ENCODE measurements at regions not wholly inside any gene's neighbourhood (a gene's known extent, or its start where the extent isn't known, plus 50 kb on each side); places are given as distances from the start of the nearest gene placed in this dataset.

DNA sequence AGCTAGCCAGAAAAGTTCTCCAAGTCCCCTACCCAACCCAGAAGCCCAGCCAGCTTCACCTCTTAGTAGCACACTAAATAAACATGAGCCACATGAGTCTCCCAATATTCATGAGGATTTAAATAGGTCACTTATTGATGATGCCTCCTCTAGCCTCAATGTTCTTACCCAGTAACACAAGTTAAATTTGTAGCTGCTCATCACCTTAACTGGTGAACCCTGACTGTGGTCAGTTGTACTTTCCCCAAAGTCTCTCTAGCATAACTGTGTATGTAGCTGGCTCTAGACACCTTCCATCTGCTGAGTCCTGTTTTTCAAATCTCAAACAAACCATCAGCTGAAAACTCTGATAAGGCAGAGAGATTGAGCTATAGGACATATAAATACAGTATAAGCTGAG is 100.3 kb upstream of the ELAVL2 start:
- in situ Hi-C loops (cut with HindIII; ENCODE audit: extremely low pct_ligation_motif_present, low pct_unique_long_range_greater_than_20kb) (no loop called here), intact Hi-C loops (cut with micrococcal nuclease; ENCODE audit: unreplicated experiment) (no loop called here)
- H3K9ac ChIP-seq (ENCODE audit: insufficient read depth, low read depth, low read length), result no peak overlapping the region
- no peaks in the 10 kb centered on the region for H3K27me3 ChIP-seq (ENCODE audit: control insufficient read depth in 1 of 2, insufficient read depth in 2 of 2, low read length in 2 of 2)
- ChIA-PET CTCF (ENCODE audit: low intra/inter-chr PET ratio, low total read pairs) (no interaction called here), POLR2A (no interaction called here)
- H3K27ac ChIP-seq (ENCODE audit: extremely low read length, insufficient read depth, low read length), result no peak overlapping the region
- no peak for DNase-seq (ENCODE audit: low spot score)
- no peaks in the 10 kb centered on the region for H4K20me1 ChIP-seq (ENCODE audit: insufficient read depth, low read length)
- FAIRE-seq, result no peak
- no peak overlapping the region for H3K4me3 ChIP-seq (replicated peaks in 1 of 3; ENCODE audit: insufficient read depth in 1 of 3, low read depth in 2 of 3, low read length in 3 of 3)
- TF ChIP-seq SMARCC2 (IDR thresholded peaks at IDR 0.05), result no peak
- TF ChIP-seq HOXD1 (CRISPR knock-in tag; IDR thresholded peaks at IDR 0.05), result no peak
- no peak for TF ChIP-seq ZNF431 (CRISPR knock-in tag; IDR thresholded peaks at IDR 0.05; ENCODE audit: borderline replicate concordance, low read depth)
- TF ChIP-seq GZF1 (CRISPR knock-in tag; IDR thresholded peaks at IDR 0.05), result no peak
- TF ChIP-seq GLI4 (CRISPR knock-in tag; IDR thresholded peaks at IDR 0.05; ENCODE audit: borderline replicate concordance), result no peak
- TF ChIP-seq ZNF282 (IDR thresholded peaks at IDR 0.05; ENCODE audit: partially characterized antibody), result no peak
- no peak for TF ChIP-seq ZNF263 (CRISPR knock-in tag; IDR thresholded peaks at IDR 0.05)
- TF ChIP-seq ZNF746 (CRISPR knock-in tag; IDR thresholded peaks at IDR 0.05), result no peak
- no peak for TF ChIP-seq KMT2B (CRISPR knock-in tag; IDR thresholded peaks at IDR 0.05)
- no peak for TF ChIP-seq HNRNPK (IDR thresholded peaks at IDR 0.05; ENCODE audit: low read depth, low read length, poor library complexity, severe bottlenecking)
- no peak for TF ChIP-seq ZNF503 (CRISPR knock-in tag; IDR thresholded peaks at IDR 0.05)
- TF ChIP-seq MAFG (CRISPR knock-in tag; IDR thresholded peaks at IDR 0.05), result no peak
- TF ChIP-seq CBX5 (CRISPR knock-in tag; IDR thresholded peaks at IDR 0.05; ENCODE audit: borderline replicate concordance), result no peak
- TF ChIP-seq, protein P1, sequence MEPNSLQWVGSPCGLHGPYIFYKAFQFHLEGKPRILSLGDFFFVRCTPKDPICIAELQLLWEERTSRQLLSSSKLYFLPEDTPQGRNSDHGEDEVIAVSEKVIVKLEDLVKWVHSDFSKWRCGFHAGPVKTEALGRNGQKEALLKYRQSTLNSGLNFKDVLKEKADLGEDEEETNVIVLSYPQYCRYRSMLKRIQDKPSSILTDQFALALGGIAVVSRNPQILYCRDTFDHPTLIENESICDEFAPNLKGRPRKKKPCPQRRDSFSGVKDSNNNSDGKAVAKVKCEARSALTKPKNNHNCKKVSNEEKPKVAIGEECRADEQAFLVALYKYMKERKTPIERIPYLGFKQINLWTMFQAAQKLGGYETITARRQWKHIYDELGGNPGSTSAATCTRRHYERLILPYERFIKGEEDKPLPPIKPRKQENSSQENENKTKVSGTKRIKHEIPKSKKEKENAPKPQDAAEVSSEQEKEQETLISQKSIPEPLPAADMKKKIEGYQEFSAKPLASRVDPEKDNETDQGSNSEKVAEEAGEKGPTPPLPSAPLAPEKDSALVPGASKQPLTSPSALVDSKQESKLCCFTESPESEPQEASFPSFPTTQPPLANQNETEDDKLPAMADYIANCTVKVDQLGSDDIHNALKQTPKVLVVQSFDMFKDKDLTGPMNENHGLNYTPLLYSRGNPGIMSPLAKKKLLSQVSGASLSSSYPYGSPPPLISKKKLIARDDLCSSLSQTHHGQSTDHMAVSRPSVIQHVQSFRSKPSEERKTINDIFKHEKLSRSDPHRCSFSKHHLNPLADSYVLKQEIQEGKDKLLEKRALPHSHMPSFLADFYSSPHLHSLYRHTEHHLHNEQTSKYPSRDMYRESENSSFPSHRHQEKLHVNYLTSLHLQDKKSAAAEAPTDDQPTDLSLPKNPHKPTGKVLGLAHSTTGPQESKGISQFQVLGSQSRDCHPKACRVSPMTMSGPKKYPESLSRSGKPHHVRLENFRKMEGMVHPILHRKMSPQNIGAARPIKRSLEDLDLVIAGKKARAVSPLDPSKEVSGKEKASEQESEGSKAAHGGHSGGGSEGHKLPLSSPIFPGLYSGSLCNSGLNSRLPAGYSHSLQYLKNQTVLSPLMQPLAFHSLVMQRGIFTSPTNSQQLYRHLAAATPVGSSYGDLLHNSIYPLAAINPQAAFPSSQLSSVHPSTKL (CRISPR knock-in tag; IDR thresholded peaks at IDR 0.05), result no peak
- no peak for TF ChIP-seq THYN1 (CRISPR knock-in tag; IDR thresholded peaks at IDR 0.05; ENCODE audit: borderline replicate concordance, low read depth)
- no peak for TF ChIP-seq ZNF775 (CRISPR knock-in tag; IDR thresholded peaks at IDR 0.05; ENCODE audit: borderline replicate concordance)
- H3K9me3 ChIP-seq (ENCODE audit: low read length), result peaks cover 46% of the 10 kb centered on the region
- no TSS peak for BruUV-seq (replicated peaks)
- ATAC-seq, result no peak
- no peak overlapping the region for H3K4me2 ChIP-seq (ENCODE audit: low read depth, low read length)
- H3K4me1 ChIP-seq (ENCODE audit: insufficient read depth, low read length), result no peaks in the 10 kb centered on the region
- H2AFZ ChIP-seq (ENCODE audit: low read length), result no peak overlapping the region
- no peaks in the 10 kb centered on the region for H3K79me2 ChIP-seq (ENCODE audit: insufficient read depth, low read length)
- no peaks in the 10 kb centered on the region for H3K36me3 ChIP-seq (replicated peaks in 1 of 2; ENCODE audit: control insufficient read depth in 1 of 2, insufficient read depth in 2 of 2, low read length in 2 of 2)
